ENCODE measurements at regions not wholly inside any gene's neighbourhood (a gene's known extent, or its start where the extent isn't known, plus 50 kb on each side); places are given as distances from the start of the nearest gene placed in this dataset.

GRCh38 chr4:92031825-92032224 is 271.9 kb upstream of the GRID2 start:
- H3K4me2 ChIP-seq (ENCODE audit: low read length), result no peak overlapping the region
- no peak overlapping the region for H3K4me3 ChIP-seq (ENCODE audit: low read length)
- H3K4ac ChIP-seq (ENCODE audit: low read depth, low read length), result no peak overlapping the region
- H3K23ac ChIP-seq (ENCODE audit: low read length), result no peak overlapping the region
- no CpG with 5 or more reads among the region's 2 CpGs for WGBS (ENCODE audit: extremely low coverage, insufficient coverage, low lambda C conversion rate)
- H3K9ac ChIP-seq (ENCODE audit: low read length), result no peak overlapping the region
- no peaks in the 10 kb centered on the region for H3K79me2 ChIP-seq (ENCODE audit: control insufficient read depth, insufficient read depth, low read length)
- no peak overlapping the region for H4K5ac ChIP-seq (ENCODE audit: low read length)
- H2AK5ac ChIP-seq (ENCODE audit: low read length), result no peak overlapping the region
- H3K79me1 ChIP-seq (ENCODE audit: low read length), result no peaks in the 10 kb centered on the region
- no peak overlapping the region for H3K27ac ChIP-seq (ENCODE audit: low read depth, low read length)
- H3K4me1 ChIP-seq (ENCODE audit: control insufficient read depth, low read depth, low read length), result no peaks in the 10 kb centered on the region
- no peak overlapping the region for H2BK5ac ChIP-seq (ENCODE audit: low read length)
- no peak overlapping the region for H3K56ac ChIP-seq (ENCODE audit: low read length)
- no peak overlapping the region for H2BK15ac ChIP-seq (replicated peaks; ENCODE audit: low read depth)
- H3K18ac ChIP-seq (ENCODE audit: low read length), result no peak overlapping the region
- H3K36me3 ChIP-seq (ENCODE audit: control insufficient read depth, insufficient read depth, low read length), result no peaks in the 10 kb centered on the region
- H2BK120ac ChIP-seq (ENCODE audit: low read depth, low read length), result no peak overlapping the region
- no peaks in the 10 kb centered on the region for H3K27me3 ChIP-seq (ENCODE audit: insufficient read depth, low read length, poor library complexity)
- no peak overlapping the region for H4K8ac ChIP-seq (ENCODE audit: low read depth, low read length)
- no peak for DNase-seq

GRCh38 chr4:92035666-92036065 is 268.1 kb upstream of the GRID2 start:
- Histone ChIP-seq H3K36me3 (ENCODE audit: control insufficient read depth, insufficient read depth, low read length) (no peaks in the 10 kb centered on the region), H4K5ac (ENCODE audit: low read length) (no peak overlapping the region), H2BK5ac (ENCODE audit: low read length) (no peak overlapping the region), H2BK15ac (replicated peaks; ENCODE audit: low read depth) (no peak overlapping the region), H3K4me2 (ENCODE audit: low read length) (no peak overlapping the region), H3K4me3 (ENCODE audit: low read length) (no peak overlapping the region), H3K23ac (ENCODE audit: low read length) (no peak overlapping the region), H2AK5ac (ENCODE audit: low read length) (no peak overlapping the region), H4K8ac (ENCODE audit: low read depth, low read length) (no peak overlapping the region), H3K4me1 (ENCODE audit: control insufficient read depth, low read depth, low read length) (no peaks in the 10 kb centered on the region), H3K79me2 (ENCODE audit: control insufficient read depth, insufficient read depth, low read length) (no peaks in the 10 kb centered on the region), H2BK120ac (ENCODE audit: low read depth, low read length) (no peak overlapping the region), H3K18ac (ENCODE audit: low read length) (no peak overlapping the region), H3K27ac (ENCODE audit: low read depth, low read length) (no peak overlapping the region), H3K27me3 (ENCODE audit: insufficient read depth, low read length, poor library complexity) (no peaks in the 10 kb centered on the region), H3K79me1 (ENCODE audit: low read length) (no peaks in the 10 kb centered on the region), H3K4ac (ENCODE audit: low read depth, low read length) (peak overlapping the region; percentile 9), H3K9ac (ENCODE audit: low read length) (no peak overlapping the region), H3K56ac (ENCODE audit: low read length) (no peak overlapping the region)
- DNase-seq, result no peak
- WGBS (ENCODE audit: extremely low coverage, insufficient coverage, low lambda C conversion rate), result no CpG with 5 or more reads among the region's 3 CpGs

- WGBS (ENCODE audit: extremely low coverage, insufficient coverage, low lambda C conversion rate), result no CpG with 5 or more reads among the region's 13 CpGs
- Histone ChIP-seq H3K36me3 (ENCODE audit: control insufficient read depth, insufficient read depth, low read length) (no peaks in the 10 kb centered on the region), H3K4me3 (ENCODE audit: low read length) (no peak overlapping the region), H3K79me1 (ENCODE audit: low read length) (no peaks in the 10 kb centered on the region), H3K27ac (ENCODE audit: low read depth, low read length) (no peak overlapping the region), H2AK5ac (ENCODE audit: low read length) (no peak overlapping the region), H3K4ac (ENCODE audit: low read depth, low read length) (no peak overlapping the region), H3K4me1 (ENCODE audit: control insufficient read depth, low read depth, low read length) (no peaks in the 10 kb centered on the region), H3K79me2 (ENCODE audit: control insufficient read depth, insufficient read depth, low read length) (no peaks in the 10 kb centered on the region), H2BK5ac (ENCODE audit: low read length) (no peak overlapping the region), H3K9ac (ENCODE audit: low read length) (no peak overlapping the region), H3K56ac (ENCODE audit: low read length) (no peak overlapping the region), H4K8ac (ENCODE audit: low read depth, low read length) (no peak overlapping the region), H3K23ac (ENCODE audit: low read length) (no peak overlapping the region), H3K27me3 (ENCODE audit: insufficient read depth, low read length, poor library complexity) (no peaks in the 10 kb centered on the region), H2BK120ac (ENCODE audit: low read depth, low read length) (no peak overlapping the region), H3K4me2 (ENCODE audit: low read length) (no peak overlapping the region), H3K18ac (ENCODE audit: low read length) (no peak overlapping the region), H4K5ac (ENCODE audit: low read length) (no peak overlapping the region), H2BK15ac (replicated peaks; ENCODE audit: low read depth) (no peak overlapping the region)
- no peak for DNase-seq
These were observed 258.0 kb upstream of the GRID2 start for GRCh38 chr4:92045718-92046117.

GRCh38 chr4:92047209-92047875 is 256.4 kb upstream of the GRID2 start:
- no peak overlapping the region for H3K23ac ChIP-seq (ENCODE audit: low read length)
- H3K4me3 ChIP-seq (ENCODE audit: low read length), result no peak overlapping the region
- WGBS (ENCODE audit: extremely low coverage, insufficient coverage, low lambda C conversion rate), result no CpG with 5 or more reads among the region's 2 CpGs
- DNase-seq, result peak; percentile 55
- no peak overlapping the region for H4K8ac ChIP-seq (ENCODE audit: low read depth, low read length)
- no peaks in the 10 kb centered on the region for H3K79me1 ChIP-seq (ENCODE audit: low read length)
- H3K4me1 ChIP-seq (ENCODE audit: control insufficient read depth, low read depth, low read length), result no peaks in the 10 kb centered on the region
- no peak overlapping the region for H3K18ac ChIP-seq (ENCODE audit: low read length)
- no peak overlapping the region for H2BK15ac ChIP-seq (replicated peaks; ENCODE audit: low read depth)
- no peak overlapping the region for H4K5ac ChIP-seq (ENCODE audit: low read length)
- H2BK120ac ChIP-seq (ENCODE audit: low read depth, low read length), result no peak overlapping the region
- H3K56ac ChIP-seq (ENCODE audit: low read length), result no peak overlapping the region
- no peak overlapping the region for H3K27ac ChIP-seq (ENCODE audit: low read depth, low read length)
- H3K27me3 ChIP-seq (ENCODE audit: insufficient read depth, low read length, poor library complexity), result no peaks in the 10 kb centered on the region
- H3K9ac ChIP-seq (ENCODE audit: low read length), result no peak overlapping the region
- H2AK5ac ChIP-seq (ENCODE audit: low read length), result no peak overlapping the region
- H2BK5ac ChIP-seq (ENCODE audit: low read length), result no peak overlapping the region
- H3K4me2 ChIP-seq (ENCODE audit: low read length), result no peak overlapping the region
- no peaks in the 10 kb centered on the region for H3K79me2 ChIP-seq (ENCODE audit: control insufficient read depth, insufficient read depth, low read length)
- H3K4ac ChIP-seq (ENCODE audit: low read depth, low read length), result no peak overlapping the region
- no peaks in the 10 kb centered on the region for H3K36me3 ChIP-seq (ENCODE audit: control insufficient read depth, insufficient read depth, low read length)

- H3K23ac ChIP-seq (ENCODE audit: low read length), result no peak overlapping the region
- no peak overlapping the region for H3K9ac ChIP-seq (ENCODE audit: low read length)
- H2BK5ac ChIP-seq (ENCODE audit: low read length), result no peak overlapping the region
- no peak overlapping the region for H4K8ac ChIP-seq (ENCODE audit: low read depth, low read length)
- no peak overlapping the region for H3K4me3 ChIP-seq (ENCODE audit: low read length)
- WGBS (ENCODE audit: extremely low coverage, insufficient coverage, low lambda C conversion rate), result no CpG with 5 or more reads among the region's 3 CpGs
- H3K56ac ChIP-seq (ENCODE audit: low read length), result no peak overlapping the region
- no peak overlapping the region for H2AK5ac ChIP-seq (ENCODE audit: low read length)
- DNase-seq, result peak; percentile 31
- H3K27me3 ChIP-seq (ENCODE audit: insufficient read depth, low read length, poor library complexity), result no peaks in the 10 kb centered on the region
- H3K4me1 ChIP-seq (ENCODE audit: control insufficient read depth, low read depth, low read length), result no peaks in the 10 kb centered on the region
- no peaks in the 10 kb centered on the region for H3K79me1 ChIP-seq (ENCODE audit: low read length)
- no peak overlapping the region for H2BK120ac ChIP-seq (ENCODE audit: low read depth, low read length)
- no peak overlapping the region for H3K18ac ChIP-seq (ENCODE audit: low read length)
- H2BK15ac ChIP-seq (replicated peaks; ENCODE audit: low read depth), result no peak overlapping the region
- no peak overlapping the region for H3K4ac ChIP-seq (ENCODE audit: low read depth, low read length)
- no peak overlapping the region for H3K4me2 ChIP-seq (ENCODE audit: low read length)
- H3K36me3 ChIP-seq (ENCODE audit: control insufficient read depth, insufficient read depth, low read length), result no peaks in the 10 kb centered on the region
- no peaks in the 10 kb centered on the region for H3K79me2 ChIP-seq (ENCODE audit: control insufficient read depth, insufficient read depth, low read length)
- no peak overlapping the region for H3K27ac ChIP-seq (ENCODE audit: low read depth, low read length)
- no peak overlapping the region for H4K5ac ChIP-seq (ENCODE audit: low read length)
These were observed 252.9 kb upstream of the GRID2 start for GRCh38 chr4:92050875-92051274.

- H2AK5ac ChIP-seq (ENCODE audit: low read length), result no peak overlapping the region
- H3K4me3 ChIP-seq (ENCODE audit: low read length), result no peak overlapping the region
- no peak overlapping the region for H2BK15ac ChIP-seq (replicated peaks; ENCODE audit: low read depth)
- no peak overlapping the region for H3K27ac ChIP-seq (ENCODE audit: low read depth, low read length)
- H2BK120ac ChIP-seq (ENCODE audit: low read depth, low read length), result no peak overlapping the region
- no peaks in the 10 kb centered on the region for H3K79me2 ChIP-seq (ENCODE audit: control insufficient read depth, insufficient read depth, low read length)
- no peak overlapping the region for H3K9ac ChIP-seq (ENCODE audit: low read length)
- DNase-seq, result no peak
- no peak overlapping the region for H3K56ac ChIP-seq (ENCODE audit: low read length)
- H3K27me3 ChIP-seq (ENCODE audit: insufficient read depth, low read length, poor library complexity), result no peaks in the 10 kb centered on the region
- no peaks in the 10 kb centered on the region for H3K36me3 ChIP-seq (ENCODE audit: control insufficient read depth, insufficient read depth, low read length)
- no peak overlapping the region for H3K4me2 ChIP-seq (ENCODE audit: low read length)
- H3K4ac ChIP-seq (ENCODE audit: low read depth, low read length), result no peak overlapping the region
- no peak overlapping the region for H4K8ac ChIP-seq (ENCODE audit: low read depth, low read length)
- H3K79me1 ChIP-seq (ENCODE audit: low read length), result no peaks in the 10 kb centered on the region
- no peak overlapping the region for H4K5ac ChIP-seq (ENCODE audit: low read length)
- no peak overlapping the region for H3K18ac ChIP-seq (ENCODE audit: low read length)
- H3K4me1 ChIP-seq (ENCODE audit: control insufficient read depth, low read depth, low read length), result no peaks in the 10 kb centered on the region
- H2BK5ac ChIP-seq (ENCODE audit: low read length), result no peak overlapping the region
- H3K23ac ChIP-seq (ENCODE audit: low read length), result no peak overlapping the region
These were observed 244.2 kb upstream of the GRID2 start for GRCh38 chr4:92059615-92060014.

Measured in mesendoderm (in vitro differentiated cells).